HepG2 (cell line): ENCODE measurements at regions not wholly inside any gene's neighbourhood (a gene's known extent, or its start where the extent isn't known, plus 50 kb on each side); places are given as distances from the start of the nearest gene placed in this dataset.
A peak's percentile ranks its signal among the peaks of the same experiment; 100 is the strongest.

Experiments used
- ATAC-seq: fragments of 200-7000 bp; cut with Tn5 transposase; 3 replicates; pipeline ENCODE4 v1.9.1; 2020; ENCODE audit warnings: mild to moderate bottlenecking, moderate library complexity
- BruUV-seq: library from RNA; stranded (reverse); fragments of 400-500 nt; replicated peaks from 2 replicates; lab custom pipeline; 2021; lab: Mats Ljungman, UMichigan
- CTCF ChIA-PET: fragments of 300-600 bp; formaldehyde crosslinking; extraction: SDS; loops from one replicate; lab custom pipeline; 2021; ENCODE audit warnings: low total read pairs, inconsistent platforms, low intra/inter-chr PET ratio; lab: Yijun Ruan, JAX
- POLR2A ChIA-PET: fragments of 350-600 bp; sonication (Branson Sonifier 250); formaldehyde crosslinking; loops from one replicate; lab custom pipeline; 2020; ENCODE audit warnings: antibody characterized with exemption, inconsistent platforms; lab: Yijun Ruan, JAX
- DNase-seq: peaks from one replicate; pipeline ENCODE4 v3.0.0-alpha.2; 2015; ENCODE audit warnings: low spot score
- FAIRE-seq: peaks from 3 replicates; lab custom pipeline; 2011; peaks lifted over from hg19 to GRCh38; lab: Jason Lieb, UNC
- H2AFZ ChIP-seq: one replicate; pipeline ENCODE4 v1.6.1; 2011; ENCODE audit warnings: low read length, inconsistent platforms
- H3K27ac ChIP-seq: fragments of 300-600 bp; 3 replicates; pipeline ENCODE4 v1.8.0; 2011; ENCODE audit warnings: mixed run types, mild to moderate bottlenecking, mixed read lengths, low read length, inconsistent platforms; ENCODE audit not compliant: insufficient read depth; ENCODE audit errors: extremely low read length
- H3K27me3 ChIP-seq, 2 experiments: fragments of 200-600 bp in 1 of 2; 2 replicates in 1 of 2; 3 replicates in 1 of 2; pipeline versions ENCODE4 v1.6.0 to v1.8.0; 2011; ENCODE audit warnings: low read length in 2 of 2, mild to moderate bottlenecking in 2 of 2, moderate library complexity in 2 of 2, inconsistent platforms in 1 of 2; ENCODE audit not compliant: insufficient read depth in 2 of 2, control insufficient read depth in 1 of 2
- H3K36me3 ChIP-seq, 2 experiments: fragments of 200-600 bp in 1 of 2; replicated peaks in 1 of 2; 2 replicates in 1 of 2; 3 replicates in 1 of 2; pipeline versions ENCODE4 v1.5.1 to v1.8.0; 2011; ENCODE audit warnings: low read length in 2 of 2, inconsistent platforms in 1 of 2; ENCODE audit not compliant: insufficient read depth in 2 of 2, control insufficient read depth in 1 of 2
- H3K4me1 ChIP-seq: 2 replicates; pipeline ENCODE4 v1.5.1; 2012; ENCODE audit warnings: low read length, inconsistent platforms; ENCODE audit not compliant: insufficient read depth
- H3K4me2 ChIP-seq: 2 replicates; pipeline ENCODE4 v1.6.0; 2011; ENCODE audit warnings: low read depth, low read length, inconsistent platforms
- H3K4me3 ChIP-seq, 3 experiments: fragments of 200-600 bp in 1 of 3; sonication (generic), shearing (Covaris generic) in 1 of 3; replicated peaks in 1 of 3; 2 replicates each; pipeline ENCODE4 v1.5.1; 2011 to 2016; ENCODE audit warnings: low read length in 3 of 3, inconsistent platforms in 2 of 3, low read depth in 2 of 3, mild to moderate bottlenecking in 2 of 3, control low read depth in 1 of 3, mixed read lengths in 1 of 3; ENCODE audit not compliant: insufficient read depth in 1 of 3
- H3K79me2 ChIP-seq: one replicate; pipeline ENCODE4 v1.6.1; 2011; ENCODE audit warnings: low read length, inconsistent platforms; ENCODE audit not compliant: insufficient read depth
- H3K9ac ChIP-seq: 2 replicates; pipeline ENCODE4 v1.6.0; 2011; ENCODE audit warnings: mild to moderate bottlenecking, low read depth, low read length, inconsistent platforms; ENCODE audit not compliant: insufficient read depth
- H3K9me3 ChIP-seq: 2 replicates; pipeline ENCODE4 v1.5.1; 2012; ENCODE audit warnings: mild to moderate bottlenecking, low read length
- H4K20me1 ChIP-seq: 2 replicates; pipeline ENCODE4 v1.6.0; 2011; ENCODE audit warnings: inconsistent platforms, mild to moderate bottlenecking, low read length, moderate library complexity; ENCODE audit not compliant: insufficient read depth
- ATF7 ChIP-seq, 2 experiments: fragments of 450-650 bp in 1 of 2; sonication (generic) in 1 of 2; formaldehyde crosslinking in 1 of 2; IDR thresholded peaks; 2 replicates each; pipeline versions ENCODE4 v1.4.0 to v1.6.1; 2016 to 2020; ENCODE audit warnings: antibody characterized with exemption in 1 of 2, mild to moderate bottlenecking in 1 of 2, missing genetic modification reagents in 1 of 2
- CEBPB ChIP-seq: IDR thresholded peaks from 2 replicates; pipeline ENCODE4 v1.6.1; 2011; ENCODE audit warnings: low read depth, low read length, improper control_type of control experiment, borderline replicate concordance
- EEA1 ChIP-seq: sonication (generic); formaldehyde crosslinking; IDR thresholded peaks from 2 replicates; pipeline ENCODE4 v1.5.1; 2020; ENCODE audit warnings: mild to moderate bottlenecking, missing genetic modification reagents, borderline replicate concordance
- MAFF ChIP-seq: IDR thresholded peaks from 2 replicates; pipeline ENCODE4 v1.6.1; 2011; ENCODE audit warnings: low read depth, low read length, improper control_type of control experiment
- MAFK ChIP-seq, 2 experiments: IDR thresholded peaks in 1 of 2; conservative IDR thresholded peaks in 1 of 2; 2 replicates each; pipeline ENCODE4 v1.6.1; 2011; ENCODE audit warnings: improper control_type of control experiment in 2 of 2, low read length in 2 of 2
- POGZ ChIP-seq: sonication (generic); formaldehyde crosslinking; IDR thresholded peaks from 2 replicates; pipeline ENCODE4 v1.4.0; 2020; ENCODE audit warnings: mild to moderate bottlenecking, missing genetic modification reagents
- TBL1XR1 ChIP-seq: fragments of 150-350 bp; IDR thresholded peaks from 2 replicates; pipeline ENCODE4 v1.6.1; 2014; ENCODE audit warnings: borderline replicate concordance, low read length; ENCODE audit not compliant: partially characterized antibody
- WGBS: methylation state at CpG from one replicate; pipeline ENCODE4 v1.1.6; 2017; ENCODE audit warnings: low lambda C conversion rate; 5-methylcytosine and 5-hydroxymethylcytosine counted together
- in situ Hi-C: cut with HindIII; loops from 2 replicates; pipeline ENCODE4 v1.10.0; 2017; ENCODE audit warnings: low pct_unique_long_range_greater_than_20kb; ENCODE audit not compliant: extremely low pct_ligation_motif_present
- intact Hi-C: fragments of 100-400 bp; cut with micrococcal nuclease; formaldehyde crosslinking; loops from one replicate; pipeline ENCODE4 v1.10.0; 2022; ENCODE audit not compliant: unreplicated experiment
- TF ChIP-seq, protein P1 (sequence below): sonication (generic); formaldehyde crosslinking; IDR thresholded peaks from 2 replicates; pipeline ENCODE4 v1.8.0; 2022; ENCODE audit warnings: mild to moderate bottlenecking, missing genetic modification reagents, moderate library complexity
- TF ChIP-seq, protein P2 (sequence below), 2 experiments: fragments of 450-650 bp in 1 of 2; sonication (generic) in 1 of 2; formaldehyde crosslinking; IDR thresholded peaks; 2 replicates each; pipeline versions ENCODE4 v1.5.0 to v1.8.0; 2020 to 2022; ENCODE audit warnings: mild to moderate bottlenecking in 1 of 2, missing genetic modification reagents in 1 of 2

DNA sequence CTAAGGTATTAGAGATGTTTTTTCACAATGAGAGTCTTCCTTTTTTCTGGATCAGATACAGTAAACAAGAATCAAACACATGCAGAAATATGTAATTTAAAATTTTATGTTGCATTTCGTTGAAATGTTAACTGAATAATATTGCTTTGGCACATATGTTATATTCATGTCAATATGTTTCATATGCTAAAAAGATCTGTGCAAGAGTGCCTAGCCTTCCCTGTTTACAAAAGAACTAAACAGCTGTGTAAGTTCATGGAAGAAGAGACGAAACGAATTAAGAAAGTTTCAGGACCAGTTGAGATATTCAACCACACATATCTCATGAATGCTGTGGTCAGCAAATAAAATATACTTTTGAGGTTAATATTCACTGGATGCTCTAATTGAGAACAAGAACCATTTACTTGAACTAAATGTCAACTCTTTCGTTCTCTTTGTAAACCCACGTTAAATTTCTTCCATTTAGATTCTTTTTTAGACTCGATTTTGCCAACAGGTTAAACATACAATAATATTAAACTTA, 289.5 kb downstream of the FOXG1 start:
- peaks cover 21% of the 10 kb centered on the region; the same call in 1 of the 2 replicates for H3K9me3 ChIP-seq
- DNase-seq: no peak
- no peak overlapping the region for H3K9ac ChIP-seq
- intact Hi-C loops: no loop called here
- no peaks in the 10 kb centered on the region for H4K20me1 ChIP-seq
- POLR2A ChIA-PET: no interaction called here
- H3K27me3 ChIP-seq: no peaks in the 10 kb centered on the region
- H3K36me3 ChIP-seq: no peaks in the 10 kb centered on the region
- CTCF ChIA-PET: no interaction called here
- H3K4me3 ChIP-seq: no peak overlapping the region
- in situ Hi-C loops: no loop called here
- H3K4me1 ChIP-seq: no peaks in the 10 kb centered on the region
- no TSS peak for BruUV-seq
- TF ChIP-seq POGZ (CRISPR knock-in tag) (no peak), TBL1XR1 (no peak), MAFK (conservative IDR thresholded peaks at IDR 0.05 in 1 of 2, IDR thresholded peaks at IDR 0.05 in 1 of 2; ENCODE audit: low read length in 2 of 2) (peak; percentile 91 to 97), MAFF (peak; percentile 92)
- 1% methylated on average over 6 of the region's 6 CpGs for WGBS
- ATAC-seq: no peak
- no peaks in the 10 kb centered on the region for H3K79me2 ChIP-seq
- H2AFZ ChIP-seq: no peak overlapping the region
- H3K27ac ChIP-seq: no peak overlapping the region
- no peak for FAIRE-seq
- no peak overlapping the region for H3K4me2 ChIP-seq

DNA sequence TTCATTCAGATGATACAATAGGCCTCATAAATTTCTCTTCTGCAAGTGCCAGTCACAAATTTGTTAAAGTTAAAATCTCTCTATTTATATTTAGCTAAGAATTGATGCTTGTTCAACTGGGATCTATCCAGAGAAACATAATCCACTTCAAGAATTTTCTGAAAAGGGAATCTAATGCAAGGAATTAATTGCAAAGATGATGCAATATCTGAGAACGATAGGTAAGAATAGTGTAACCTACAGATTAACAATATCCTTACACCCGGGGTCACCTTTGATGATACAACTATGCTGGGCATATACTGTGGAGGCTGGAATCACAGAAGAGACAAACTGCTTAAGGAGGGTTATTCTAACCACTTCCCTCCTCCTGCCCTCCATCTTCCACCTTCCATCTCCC, 295.1 kb downstream of the FOXG1 start:
- WGBS: 0% methylated on average over 2 of the region's 2 CpGs
- ChIA-PET CTCF (no interaction called here), POLR2A (no interaction called here)
- no peak overlapping the region for H2AFZ ChIP-seq
- no peak overlapping the region for H3K4me3 ChIP-seq
- peaks cover 53% of the 10 kb centered on the region for H3K9me3 ChIP-seq
- no peak for ATAC-seq
- DNase-seq: no peak
- FAIRE-seq: no peak
- intact Hi-C loops: no loop called here
- no peaks in the 10 kb centered on the region for H4K20me1 ChIP-seq
- no peak overlapping the region for H3K27ac ChIP-seq
- no peaks in the 10 kb centered on the region for H3K27me3 ChIP-seq
- no peak overlapping the region for H3K9ac ChIP-seq
- no peaks in the 10 kb centered on the region for H3K79me2 ChIP-seq
- in situ Hi-C loops: no loop called here
- H3K4me1 ChIP-seq: no peaks in the 10 kb centered on the region
- BruUV-seq: no TSS peak
- H3K36me3 ChIP-seq: no peaks in the 10 kb centered on the region
- H3K4me2 ChIP-seq: no peak overlapping the region
- TF ChIP-seq CEBPB: peak; percentile 82; the same call in 1 of the 2 replicates
- no peak for TF ChIP-seq EEA1 (CRISPR knock-in tag)
- TF ChIP-seq, protein P1, sequence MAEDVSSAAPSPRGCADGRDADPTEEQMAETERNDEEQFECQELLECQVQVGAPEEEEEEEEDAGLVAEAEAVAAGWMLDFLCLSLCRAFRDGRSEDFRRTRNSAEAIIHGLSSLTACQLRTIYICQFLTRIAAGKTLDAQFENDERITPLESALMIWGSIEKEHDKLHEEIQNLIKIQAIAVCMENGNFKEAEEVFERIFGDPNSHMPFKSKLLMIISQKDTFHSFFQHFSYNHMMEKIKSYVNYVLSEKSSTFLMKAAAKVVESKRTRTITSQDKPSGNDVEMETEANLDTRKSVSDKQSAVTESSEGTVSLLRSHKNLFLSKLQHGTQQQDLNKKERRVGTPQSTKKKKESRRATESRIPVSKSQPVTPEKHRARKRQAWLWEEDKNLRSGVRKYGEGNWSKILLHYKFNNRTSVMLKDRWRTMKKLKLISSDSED (CRISPR knock-in tag): no peak
- peak; percentile 79 for TF ChIP-seq ATF7 (IDR thresholded peaks at IDR 0.05)
- TF ChIP-seq ATF7 (CRISPR knock-in tag; IDR thresholded peaks at IDR 0.05): no peak
- TF ChIP-seq, protein P2, sequence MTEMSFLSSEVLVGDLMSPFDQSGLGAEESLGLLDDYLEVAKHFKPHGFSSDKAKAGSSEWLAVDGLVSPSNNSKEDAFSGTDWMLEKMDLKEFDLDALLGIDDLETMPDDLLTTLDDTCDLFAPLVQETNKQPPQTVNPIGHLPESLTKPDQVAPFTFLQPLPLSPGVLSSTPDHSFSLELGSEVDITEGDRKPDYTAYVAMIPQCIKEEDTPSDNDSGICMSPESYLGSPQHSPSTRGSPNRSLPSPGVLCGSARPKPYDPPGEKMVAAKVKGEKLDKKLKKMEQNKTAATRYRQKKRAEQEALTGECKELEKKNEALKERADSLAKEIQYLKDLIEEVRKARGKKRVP (CRISPR knock-in tag; IDR thresholded peaks at IDR 0.05): peak in 1 of 2 experiments; percentile 70; a peak in 1 of 4 replicates
- TF ChIP-seq, all 625 proteins: peak for 3
